ENCODE measurements at regions not wholly inside any gene's neighbourhood (a gene's known extent, or its start where the extent isn't known, plus 50 kb on each side); places are given as distances from the start of the nearest gene placed in this dataset.
"Not testable (repeated sequence)": the region's sequence is repeated elsewhere in the genome, so short reads cannot be mapped to it uniquely, and the experiment has no call there.

GRCh38 chr2:3115301-3116042, 262.1 kb downstream of the EIPR1 start:
- DNase-seq, result no peak

GRCh38 chr2:3114406-3115185, 263.0 kb downstream of the EIPR1 start:
- DNase-seq, result no peak

- no peak for DNase-seq
Observed at GRCh38 chr2:3113769-3114168, 263.8 kb downstream of the EIPR1 start.

- DNase-seq, result no peak
Observed at GRCh38 chr2:3113122-3113521, 264.5 kb downstream of the EIPR1 start.

- DNase-seq, result no peak
Observed at GRCh38 chr2:3112553-3112952, 265.1 kb downstream of the EIPR1 start.

- no peak for DNase-seq
Observed at GRCh38 chr2:3112131-3112530, 265.5 kb downstream of the EIPR1 start.

GRCh38 chr2:3110994-3111666, 266.5 kb downstream of the EIPR1 start:
- no peak for DNase-seq

- no peak for DNase-seq
Observed at GRCh38 chr2:3110555-3110954, 267.1 kb downstream of the EIPR1 start.

- no peak for DNase-seq
Observed at GRCh38 chr2:3108710-3109702, 268.6 kb downstream of the EIPR1 start.

- no peak for DNase-seq
Observed at GRCh38 chr2:3108105-3108504, 269.5 kb downstream of the EIPR1 start.

GRCh38 chr2:3107567-3107966, 270.1 kb downstream of the EIPR1 start:
- no peak for DNase-seq

GRCh38 chr2:3105814-3106569, 271.6 kb downstream of the EIPR1 start:
- DNase-seq, result no peak

GRCh38 chr2:3104958-3105813, 272.4 kb downstream of the EIPR1 start:
- DNase-seq, result not testable (repeated sequence)

- no peak for DNase-seq
Observed at GRCh38 chr2:3104261-3104660, 273.4 kb downstream of the EIPR1 start.

- no peak for DNase-seq
Observed at GRCh38 chr2:3102922-3103569, 274.6 kb downstream of the EIPR1 start.

- no peak for DNase-seq
Observed at GRCh38 chr2:3102081-3102921, 275.3 kb downstream of the EIPR1 start.

GRCh38 chr2:3101016-3101942, 276.3 kb downstream of the EIPR1 start:
- no peak for DNase-seq

- no peak for DNase-seq
Observed at GRCh38 chr2:3100386-3100785, 277.2 kb downstream of the EIPR1 start.
